Right lobe of liver (tissue), 4 donors: ENCODE measurements at regions not wholly inside any gene's neighbourhood (a gene's known extent, or its start where the extent isn't known, plus 50 kb on each side); places are given as distances from the start of the nearest gene placed in this dataset.

Experiments
- POLR2A ChIP-seq: fragments of 450-650 bp; IDR thresholded peaks from one replicate; pipeline ENCODE4 v1.6.1; 2017; ENCODE audit warnings: antibody characterized with exemption, mild to moderate bottlenecking
- TF ChIP-seq, protein P1 (sequence below), 4 donors: fragments of 200-600 bp in 3 of 4; fragments of 450-650 bp in 1 of 4; IDR thresholded peaks; one replicate each; pipeline versions ENCODE4 v1.5.1 to v1.8.0; 2016 to 2022; ENCODE audit warnings: antibody characterized with exemption in 4 of 4, mild to moderate bottlenecking in 2 of 4
- donor health status: DM: no; HTN: no; CAD: no.
- donor health status: DM: no; HTN: no; CAD: no.
- donor health status: DM: no; HTN: yes; CAD: no.

DNA sequence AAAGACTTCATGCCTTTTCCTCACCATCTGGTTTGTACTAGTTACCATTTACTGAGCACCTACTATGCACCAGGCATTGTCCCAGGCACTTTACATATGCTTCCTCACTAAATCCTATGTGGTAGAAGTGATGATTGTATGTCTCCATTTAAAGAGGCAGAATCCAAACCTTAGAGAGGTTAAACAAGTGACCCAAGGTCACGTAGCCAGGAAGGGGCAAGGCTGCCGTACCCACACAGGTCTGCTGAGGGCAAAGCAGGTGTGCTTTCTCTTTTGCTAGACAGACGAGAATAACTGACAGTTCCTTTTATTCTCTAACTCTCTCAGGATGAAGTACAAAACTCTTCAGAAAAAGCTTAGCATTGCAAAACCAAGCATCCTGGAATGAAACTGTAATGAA is 235.2 kb upstream of the SRRM4 start:
- TF ChIP-seq, protein P1, sequence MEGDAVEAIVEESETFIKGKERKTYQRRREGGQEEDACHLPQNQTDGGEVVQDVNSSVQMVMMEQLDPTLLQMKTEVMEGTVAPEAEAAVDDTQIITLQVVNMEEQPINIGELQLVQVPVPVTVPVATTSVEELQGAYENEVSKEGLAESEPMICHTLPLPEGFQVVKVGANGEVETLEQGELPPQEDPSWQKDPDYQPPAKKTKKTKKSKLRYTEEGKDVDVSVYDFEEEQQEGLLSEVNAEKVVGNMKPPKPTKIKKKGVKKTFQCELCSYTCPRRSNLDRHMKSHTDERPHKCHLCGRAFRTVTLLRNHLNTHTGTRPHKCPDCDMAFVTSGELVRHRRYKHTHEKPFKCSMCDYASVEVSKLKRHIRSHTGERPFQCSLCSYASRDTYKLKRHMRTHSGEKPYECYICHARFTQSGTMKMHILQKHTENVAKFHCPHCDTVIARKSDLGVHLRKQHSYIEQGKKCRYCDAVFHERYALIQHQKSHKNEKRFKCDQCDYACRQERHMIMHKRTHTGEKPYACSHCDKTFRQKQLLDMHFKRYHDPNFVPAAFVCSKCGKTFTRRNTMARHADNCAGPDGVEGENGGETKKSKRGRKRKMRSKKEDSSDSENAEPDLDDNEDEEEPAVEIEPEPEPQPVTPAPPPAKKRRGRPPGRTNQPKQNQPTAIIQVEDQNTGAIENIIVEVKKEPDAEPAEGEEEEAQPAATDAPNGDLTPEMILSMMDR (IDR thresholded peaks at IDR 0.05): no peak
- TF ChIP-seq POLR2A: no peak
